GM19397 (cell line): ENCODE measurements at regions not wholly inside any gene's neighbourhood (a gene's known extent, or its start where the extent isn't known, plus 50 kb on each side); places are given as distances from the start of the nearest gene placed in this dataset.

Experiments used
- ATAC-seq: cut with Tn5 transposase; IDR thresholded peaks from one replicate; pipeline ENCODE4 v1.9.1; 2021; ENCODE audit warnings: mild to moderate bottlenecking, moderate library complexity; ENCODE audit not compliant: unreplicated experiment

GRCh38 chr4:1499465-1499864, 93.2 kb upstream of the NKX1-1 start:
- no peak for ATAC-seq

GRCh38 chr4:1497189-1497801, 91.1 kb upstream of the NKX1-1 start:
- no peak for ATAC-seq

DNA sequence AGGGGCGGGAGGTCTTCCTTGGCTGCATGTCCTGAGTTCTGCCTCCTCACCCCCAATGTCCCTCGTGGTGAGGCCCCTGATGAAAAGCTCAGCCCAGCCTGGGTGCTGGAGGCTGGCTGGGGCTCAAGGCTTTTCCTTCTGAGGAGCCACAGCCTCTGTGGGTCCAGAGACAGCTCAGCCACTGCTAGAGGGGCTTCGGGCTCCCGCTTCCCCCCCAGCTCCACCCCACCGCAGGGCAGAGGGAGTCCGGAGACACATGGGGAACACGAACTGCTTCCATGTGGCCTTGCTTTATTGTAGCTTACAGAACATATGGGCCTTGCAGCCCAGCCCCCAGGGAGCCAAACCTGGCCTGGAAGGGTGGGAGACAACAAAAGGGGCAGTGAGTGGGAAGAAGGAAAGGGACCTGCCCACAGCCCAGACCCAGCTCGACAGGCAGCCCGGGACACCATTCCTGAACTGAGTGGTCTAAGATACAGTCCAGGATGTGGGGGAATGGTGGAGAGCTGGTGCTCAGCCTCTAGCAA, 89.9 kb upstream of the NKX1-1 start:
- ATAC-seq: no peak

DNA sequence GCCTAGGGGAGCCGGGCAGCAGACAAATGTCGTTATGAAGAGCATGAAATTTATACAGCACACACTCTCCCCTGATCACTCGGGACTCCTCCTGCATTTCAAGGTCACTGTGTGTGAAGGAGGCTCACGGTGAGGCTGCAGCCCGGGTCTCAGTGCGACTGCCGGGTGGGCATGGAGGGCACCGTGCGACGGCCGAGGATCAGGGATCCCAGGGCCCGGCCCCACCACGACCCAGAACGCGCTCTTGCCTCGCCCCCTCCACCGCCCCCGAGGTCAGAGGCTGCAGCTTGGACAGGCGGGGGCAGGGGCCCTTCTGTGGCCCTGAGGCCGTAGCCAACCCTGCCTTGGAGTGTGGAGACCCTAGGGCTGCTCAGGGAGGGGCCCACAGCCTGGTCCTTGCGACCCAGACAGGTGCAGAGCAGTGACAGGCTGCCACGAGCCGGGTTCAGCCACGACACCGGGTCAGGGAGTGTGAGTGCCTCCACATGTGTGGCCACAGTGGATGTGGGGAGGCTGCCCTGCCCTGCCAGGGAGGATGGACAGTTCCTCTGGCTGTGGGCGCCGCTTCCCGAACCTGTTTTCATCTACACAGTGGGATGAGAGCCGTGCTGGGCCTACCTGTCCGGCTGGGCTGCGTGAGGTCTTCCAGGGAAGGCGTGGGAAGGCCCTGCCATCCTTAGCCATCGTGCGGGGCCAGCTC, 89.3 kb upstream of the NKX1-1 start:
- ATAC-seq: no peak

- ATAC-seq: no peak
Observed at GRCh38 chr4:1494416-1495315, 88.4 kb upstream of the NKX1-1 start.

DNA sequence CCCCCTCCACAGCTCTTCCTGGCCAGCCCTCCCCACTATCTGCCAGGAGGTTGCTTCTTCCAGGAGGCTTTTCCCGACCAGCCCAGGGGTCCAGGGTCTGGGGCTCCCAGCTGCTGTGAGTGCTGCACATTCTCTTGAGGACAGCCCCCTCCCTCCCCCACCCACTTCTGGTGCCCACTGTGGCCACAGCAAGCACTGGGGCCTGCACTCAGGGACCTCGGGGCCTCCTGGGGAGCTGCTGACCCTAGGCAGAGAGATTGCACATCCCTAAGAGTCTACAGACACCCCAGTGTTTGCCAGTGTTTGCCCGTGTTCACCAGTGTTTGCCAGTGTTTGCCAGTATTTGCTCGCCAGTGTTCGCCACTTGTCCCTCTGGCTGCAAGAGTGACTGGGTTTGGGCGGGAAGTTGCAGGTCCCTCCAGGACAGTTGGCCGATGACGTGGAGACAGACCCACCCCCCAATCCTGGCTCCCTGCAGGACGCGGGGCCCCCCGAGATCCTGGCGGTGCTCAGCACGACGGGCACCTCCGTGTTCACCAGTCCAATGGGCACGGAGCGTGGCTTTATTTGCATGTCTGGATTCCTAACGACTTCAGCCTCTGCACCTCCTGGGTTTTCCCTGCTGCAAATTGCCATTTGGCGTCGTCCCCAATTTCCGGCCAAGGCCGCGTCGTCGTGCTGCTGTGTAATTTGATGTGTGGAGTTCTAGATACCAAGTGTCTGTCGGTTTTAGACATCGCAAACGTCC, 87.5 kb upstream of the NKX1-1 start:
- ATAC-seq: no peak

DNA sequence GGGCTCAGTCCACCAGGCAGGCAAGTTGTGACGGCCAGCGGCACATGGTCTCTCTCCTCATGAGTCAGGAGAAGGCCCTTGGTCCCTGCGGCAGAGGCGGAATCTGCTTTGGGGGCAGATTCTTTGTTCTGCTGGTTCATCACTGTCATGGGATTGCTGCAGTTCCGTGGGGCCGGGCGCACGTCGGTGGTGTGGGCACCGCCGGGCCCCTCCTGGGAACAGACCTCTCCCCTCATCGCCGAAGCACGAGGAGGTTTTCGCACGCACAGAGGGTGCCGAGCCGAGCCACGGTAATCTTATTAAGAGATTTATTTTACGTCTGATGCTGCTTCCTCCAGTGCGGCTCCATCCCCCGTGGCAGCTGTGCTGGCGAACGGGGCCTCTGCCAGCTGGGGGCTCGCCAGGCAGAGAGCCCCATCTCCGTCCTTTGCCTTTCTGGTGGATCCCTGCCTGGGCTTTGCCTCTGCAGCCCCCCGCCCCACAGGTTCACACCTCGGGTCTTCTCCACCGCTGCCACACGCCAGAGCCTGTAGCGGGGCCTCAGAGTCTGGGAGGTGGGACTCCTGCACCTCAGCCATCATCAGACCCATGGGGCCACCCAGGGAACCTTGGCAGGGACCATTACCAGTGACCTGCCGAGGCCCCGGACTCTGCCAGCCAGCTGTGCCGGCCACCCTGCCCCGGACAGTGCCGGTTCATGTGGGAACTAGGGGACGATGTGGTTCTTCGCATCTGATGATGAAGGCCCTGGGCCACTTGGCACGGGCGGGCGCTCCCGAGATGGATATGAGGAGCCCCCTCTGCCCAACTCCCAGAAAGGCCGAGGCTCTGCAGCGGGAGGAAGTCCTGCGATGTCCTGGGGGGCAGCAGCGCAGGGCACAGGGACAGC, 86.7 kb upstream of the NKX1-1 start:
- ATAC-seq: no peak

- no peak for ATAC-seq
Observed at GRCh38 chr4:1492142-1492457, 85.9 kb upstream of the NKX1-1 start.

GRCh38 chr4:1491328-1492141, 85.3 kb upstream of the NKX1-1 start:
- ATAC-seq: no peak

DNA sequence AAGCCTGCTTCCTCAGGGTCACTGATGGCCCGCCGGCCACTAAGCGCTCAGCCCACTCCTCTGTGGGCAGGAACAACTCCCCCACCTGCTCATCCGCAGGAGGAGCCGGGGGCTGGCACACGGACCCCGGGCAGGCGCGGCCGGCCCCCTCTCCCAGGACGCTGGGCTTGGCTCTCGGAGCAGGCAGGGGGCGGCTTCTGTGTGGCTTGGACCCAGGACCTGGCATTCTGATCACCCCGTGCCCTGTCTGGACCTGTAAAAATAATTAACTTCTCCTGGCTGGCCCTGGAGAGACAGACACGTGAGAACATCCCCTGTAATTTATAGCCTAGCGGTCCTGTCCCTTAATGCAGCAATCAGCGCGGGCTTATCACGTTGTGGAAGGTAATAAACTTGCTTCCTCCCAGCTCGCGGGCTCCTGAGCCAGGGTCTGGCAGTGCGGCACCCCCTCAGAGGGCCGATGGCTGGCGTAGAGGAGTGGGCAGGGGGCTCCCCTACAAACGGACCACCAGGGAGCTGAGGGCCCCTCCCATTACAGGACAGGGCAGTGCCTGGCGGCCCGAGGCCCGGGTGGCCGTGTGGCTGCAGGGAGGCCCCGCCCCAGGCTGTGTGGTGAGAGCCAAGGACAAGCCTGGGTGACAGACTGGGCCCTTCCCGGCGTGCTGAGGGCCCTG, 84.5 kb upstream of the NKX1-1 start:
- ATAC-seq: no peak

DNA sequence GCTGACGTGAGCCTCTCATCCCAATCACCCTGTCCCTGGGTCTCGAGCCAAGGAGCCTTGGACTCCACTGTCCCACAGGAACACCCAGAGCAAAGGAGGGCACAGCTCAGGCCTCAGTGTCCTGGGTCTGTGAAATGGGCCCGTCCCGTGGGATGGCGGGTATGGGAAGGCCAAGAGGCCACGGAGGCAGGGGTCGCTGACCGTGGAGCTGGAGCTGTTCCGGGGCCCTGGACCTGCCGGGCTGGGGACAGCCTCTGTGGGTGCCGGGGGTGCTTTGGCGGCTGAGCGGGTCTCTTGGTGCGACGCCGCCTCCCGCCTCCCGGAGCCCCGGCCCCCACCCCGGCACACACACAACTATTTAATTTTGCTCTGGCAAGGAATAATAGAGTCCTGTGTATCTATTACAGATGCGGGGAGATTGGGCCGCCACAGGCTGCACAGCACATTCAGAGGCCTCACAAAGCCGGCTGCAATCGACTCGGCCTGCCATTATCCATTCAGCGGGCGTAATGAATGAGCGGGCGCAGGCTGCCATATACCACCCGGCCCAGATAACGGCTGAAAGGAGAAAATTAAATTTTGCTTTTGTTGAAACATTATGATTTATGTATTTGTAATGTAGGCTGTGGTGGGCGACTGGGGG, 83.9 kb upstream of the NKX1-1 start:
- ATAC-seq: no peak

DNA sequence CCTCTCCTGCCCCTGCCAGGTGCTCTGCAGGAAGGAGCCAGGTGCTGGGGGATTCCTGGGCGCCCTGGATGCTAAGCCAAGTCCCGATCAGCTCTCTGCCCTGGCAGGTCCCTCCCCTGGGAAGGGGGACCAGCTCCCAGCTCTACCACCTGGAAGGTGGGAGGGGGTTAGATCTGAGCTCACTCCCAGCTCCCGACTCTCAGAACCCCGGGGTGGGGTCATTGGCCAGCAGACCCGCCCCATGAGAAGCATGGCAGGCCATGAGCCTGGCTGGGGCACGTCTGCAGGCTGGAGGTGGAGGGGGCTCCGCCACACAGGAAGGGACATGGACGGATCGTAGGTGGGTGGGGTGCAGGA, 83.4 kb upstream of the NKX1-1 start:
- ATAC-seq: no peak

DNA sequence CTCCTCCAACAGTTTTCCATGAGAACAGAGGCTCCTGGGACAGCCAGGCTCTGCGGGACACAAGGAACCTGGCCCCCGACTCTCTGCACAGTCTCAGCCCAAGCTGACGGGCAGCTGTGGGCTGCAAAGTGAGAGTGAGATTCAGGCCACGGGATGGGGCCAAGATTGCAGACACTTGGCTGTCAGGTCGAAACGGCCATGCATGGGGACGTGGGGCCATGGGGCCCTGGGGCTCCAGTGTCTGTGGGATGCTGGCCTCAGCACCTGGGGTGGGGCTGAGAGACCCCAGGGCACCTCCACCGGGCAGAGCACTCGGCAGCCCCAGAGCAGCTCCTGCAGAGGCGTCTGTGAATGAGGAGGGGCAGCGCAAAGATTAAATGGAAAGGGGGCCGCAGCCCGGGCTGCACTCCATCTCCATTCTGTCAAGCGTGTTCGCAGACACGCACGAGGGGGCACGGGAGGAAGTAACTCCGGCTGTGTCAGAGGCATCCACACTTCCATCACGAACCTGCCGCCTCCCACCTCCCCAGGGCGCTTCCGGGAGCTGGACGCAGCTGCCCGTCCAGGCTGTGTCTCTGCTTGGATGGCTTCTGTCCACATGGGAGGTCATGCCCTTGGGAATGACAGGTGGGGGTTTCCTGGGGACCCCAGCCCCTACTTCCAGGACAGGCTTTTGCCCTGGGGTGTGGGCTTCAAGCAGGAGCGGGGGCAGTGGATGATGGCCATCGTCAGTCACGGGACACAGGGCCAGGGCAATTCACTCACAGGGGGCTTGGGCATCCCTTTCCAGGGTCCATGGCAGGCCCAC, 82.8 kb upstream of the NKX1-1 start:
- no peak for ATAC-seq

DNA sequence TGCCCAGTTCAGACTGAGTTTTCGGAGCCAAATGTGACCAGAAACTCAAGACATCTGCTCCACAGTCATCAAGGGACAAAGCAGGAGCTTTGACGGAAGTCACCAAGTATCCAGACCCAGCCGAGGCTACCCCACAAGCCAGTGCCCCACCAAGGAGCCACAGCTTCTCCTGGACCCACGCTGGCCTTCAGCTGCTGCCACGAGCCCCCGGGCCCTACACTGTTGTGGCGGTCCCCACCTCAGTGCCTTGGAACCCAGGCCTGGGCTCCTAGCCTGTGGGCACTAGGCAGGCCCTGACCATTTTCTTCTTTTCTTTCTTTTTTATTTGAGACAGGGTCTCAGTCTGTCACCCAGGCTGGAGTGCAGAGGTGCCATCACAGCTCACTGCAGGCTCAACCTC, 82.1 kb upstream of the NKX1-1 start:
- ATAC-seq: no peak

GRCh38 chr4:1487761-1488160, 81.5 kb upstream of the NKX1-1 start:
- no peak for ATAC-seq

- no peak for ATAC-seq
Observed at GRCh38 chr4:1487106-1487505, 80.9 kb upstream of the NKX1-1 start.

GRCh38 chr4:1485280-1485679, 79.0 kb upstream of the NKX1-1 start:
- ATAC-seq: no peak
